B cell (primary cell): ENCODE measurements at regions not wholly inside any gene's neighbourhood (a gene's known extent, or its start where the extent isn't known, plus 50 kb on each side); places are given as distances from the start of the nearest gene placed in this dataset.

Experiments
- ATAC-seq: fragments of 200-7000 bp; cut with Tn5 transposase; one replicate; pipeline ENCODE4 v1.10.0; 2021; ENCODE audit warnings: low read depth, mild to moderate bottlenecking, moderate number of reproducible peaks, moderate library complexity
- CTCF ChIA-PET: fragments of 350-600 bp; sonication (Branson Sonifier 250); formaldehyde crosslinking; loops from one replicate; lab custom pipeline; 2021; ENCODE audit warnings: antibody characterized with exemption, inconsistent platforms; lab: Charles Lee
- POLR2A ChIA-PET: fragments of 350-600 bp; sonication (Branson Sonifier 250); formaldehyde crosslinking; loops from one replicate; lab custom pipeline; 2021; ENCODE audit warnings: antibody characterized with exemption; lab: Charles Lee
- DNase-seq: peaks from one replicate; pipeline ENCODE4 v3.0.0; 2013
- H2AFZ ChIP-seq: 2 replicates; pipeline ENCODE4 v1.6.1; 2012; ENCODE audit warnings: mild to moderate bottlenecking, low read depth, low read length; ENCODE audit not compliant: insufficient read depth, poor library complexity, severe bottlenecking
- H3K27ac ChIP-seq, 2 donors: 1 replicate in 1 of 2; 2 replicates in 1 of 2; pipeline ENCODE4 v1.5.1; 2012 to 2013; ENCODE audit warnings: low read length in 2 of 2, mild to moderate bottlenecking in 2 of 2, moderate library complexity in 1 of 2
- H3K27me3 ChIP-seq, 4 experiments: fragments of 200-600 bp in 1 of 4; sonication (generic) in 1 of 4; replicated peaks in 1 of 4; 1 replicate in 2 of 4; 2 replicates in 2 of 4; pipeline versions ENCODE4 v1.6.1 to v1.7.0; 2013 to 2016; ENCODE audit warnings: low read length in 3 of 4, mild to moderate bottlenecking in 2 of 4, mixed read lengths in 1 of 4, moderate library complexity in 1 of 4; ENCODE audit not compliant: insufficient read depth in 4 of 4, control insufficient read depth in 3 of 4; ENCODE audit errors: control extremely low read depth in 1 of 4
- H3K36me3 ChIP-seq, 2 experiments: replicated peaks in 1 of 2; 1 replicate in 1 of 2; 2 replicates in 1 of 2; pipeline versions ENCODE4 v1.6.1 to v1.7.1; 2013; ENCODE audit warnings: low read length in 1 of 2; ENCODE audit not compliant: insufficient read depth in 2 of 2, control insufficient read depth in 1 of 2; ENCODE audit errors: control extremely low read depth in 1 of 2, extremely low read depth in 1 of 2
- H3K4me1 ChIP-seq, 2 donors: fragments of 200-600 bp in 1 of 2; sonication (generic) in 1 of 2; 1 replicate in 1 of 2; 2 replicates in 1 of 2; pipeline versions ENCODE4 v1.5.1 to v1.6.1; 2013 to 2017; ENCODE audit warnings: low read length in 2 of 2; ENCODE audit not compliant: control insufficient read depth in 2 of 2, insufficient read depth in 2 of 2
- H3K4me2 ChIP-seq: replicated peaks from 2 replicates; pipeline ENCODE3; 2012; ENCODE audit warnings: mild to moderate bottlenecking, low read depth, low read length; ENCODE audit not compliant: poor library complexity, severe bottlenecking
- H3K4me3 ChIP-seq, 5 experiments: fragments of 200-600 bp in 1 of 5; sonication (generic) in 1 of 5; 1 replicate in 3 of 5; 2 replicates in 2 of 5; pipeline versions ENCODE4 v1.5.1 to v1.7.0; 2011 to 2016; ENCODE audit warnings: low read length in 4 of 5, mild to moderate bottlenecking in 4 of 5, low read depth in 2 of 5, control low read depth in 1 of 5, moderate library complexity in 1 of 5; ENCODE audit not compliant: insufficient read depth in 1 of 5; ENCODE audit errors: control extremely low read depth in 1 of 5, extremely low read depth in 1 of 5
- H3K79me2 ChIP-seq: fragments of 200-600 bp; sonication (generic); one replicate; pipeline ENCODE4 v1.6.0; 2016; ENCODE audit warnings: low read length; ENCODE audit not compliant: control insufficient read depth, insufficient read depth
- H3K9ac ChIP-seq: fragments of 200-600 bp; sonication (generic); 2 replicates; pipeline ENCODE4 v1.6.1; 2017; ENCODE audit warnings: mild to moderate bottlenecking, low read length, moderate library complexity
- H3K9me3 ChIP-seq, 3 donors: one replicate each; pipeline versions ENCODE4 v1.6.1 to v1.7.1; 2013; ENCODE audit warnings: low read length in 2 of 3; ENCODE audit not compliant: control insufficient read depth in 2 of 3, insufficient read depth in 1 of 3; ENCODE audit errors: control extremely low read depth in 1 of 3
- H4K20me1 ChIP-seq: 2 replicates; pipeline ENCODE4 v1.6.0; 2012; ENCODE audit warnings: mild to moderate bottlenecking, low read length; ENCODE audit not compliant: insufficient read depth, control insufficient read depth, poor library complexity, severe bottlenecking
- H3K27ac Mint-ChIP-seq: one replicate; pipeline ENCODE4 v1.8.0; 2021; ENCODE audit warnings: mixed read lengths
- H3K27me3 Mint-ChIP-seq: one replicate; pipeline ENCODE4 v1.8.0; 2021; ENCODE audit warnings: mixed read lengths
- H3K4me1 Mint-ChIP-seq: one replicate; pipeline ENCODE4 v1.8.0; 2021; ENCODE audit warnings: mixed read lengths
- H3K4me3 Mint-ChIP-seq: one replicate; pipeline ENCODE4 v1.8.0; 2021; ENCODE audit warnings: mixed read lengths
- H3K9me3 Mint-ChIP-seq: one replicate; pipeline ENCODE4 v1.8.0; 2022; ENCODE audit warnings: mixed read lengths; ENCODE audit not compliant: insufficient read depth
- CTCF ChIP-seq: fragments of 200-600 bp; IDR thresholded peaks from one replicate; pipeline ENCODE4 v1.8.0; 2022; ENCODE audit warnings: antibody characterized with exemption, mild to moderate bottlenecking
- EZH2 ChIP-seq: IDR thresholded peaks from 2 replicates; pipeline ENCODE4 v1.6.1; 2012; ENCODE audit warnings: borderline replicate concordance, low read depth, mild to moderate bottlenecking, moderate library complexity, low read length; ENCODE audit not compliant: insufficient read depth, poor library complexity, severe bottlenecking
- WGBS: methylation state at CpG from one replicate; pipeline ENCODE4 v1.1.5; 2013; ENCODE audit warnings: missing lambda C conversion rate; ENCODE audit not compliant: insufficient coverage; 5-methylcytosine and 5-hydroxymethylcytosine counted together
- intact Hi-C: fragments of 100-400 bp; cut with micrococcal nuclease; formaldehyde crosslinking; loops from one replicate; pipeline ENCODE4 v1.10.0; 2022

DNA sequence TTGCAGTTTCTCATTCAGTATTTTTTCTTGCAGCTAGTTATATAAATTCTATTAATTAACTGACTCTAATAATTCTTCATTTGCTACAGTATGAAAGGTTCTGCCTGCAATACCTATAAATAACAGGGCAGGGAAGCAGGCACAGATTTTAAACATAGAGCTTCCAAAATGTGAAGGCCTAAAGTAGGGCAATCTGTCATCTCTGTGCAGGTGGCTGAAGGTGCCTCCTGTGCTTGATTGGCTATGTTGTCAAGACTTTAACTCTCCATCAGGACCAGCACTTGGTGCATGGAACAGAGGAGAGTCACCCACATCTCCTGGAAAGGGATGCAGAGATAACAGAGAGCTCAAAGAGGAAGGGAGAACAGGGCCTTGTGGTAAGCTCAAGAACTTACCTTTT is 75.2 kb upstream of the TSPAN5 start:
- TF ChIP-seq EZH2 (no peak), CTCF (no peak)
- Mint-ChIP-seq H3K9me3 (no peaks in the 10 kb centered on the region), H3K27me3 (peaks cover 6% of the 10 kb centered on the region), H3K4me1 (no peaks in the 10 kb centered on the region), H3K27ac (no peak overlapping the region), H3K4me3 (no peak overlapping the region)
- Histone ChIP-seq H3K27me3 (no peaks in the 10 kb centered on the region), H3K27ac (no peak overlapping the region), H3K4me3 (no peak overlapping the region), H3K4me1 (no peaks in the 10 kb centered on the region), H3K9me3 (no peaks in the 10 kb centered on the region), H4K20me1 (no peaks in the 10 kb centered on the region), H3K9ac (no peak overlapping the region), H2AFZ (no peak overlapping the region), H3K4me2 (no peak overlapping the region), H3K36me3 (no peaks in the 10 kb centered on the region), H3K79me2 (no peaks in the 10 kb centered on the region)
- intact Hi-C loops: no loop called here
- DNase-seq: no peak
- CTCF ChIA-PET: no interaction called here
- POLR2A ChIA-PET: no interaction called here
- no peak for ATAC-seq

- POLR2A ChIA-PET: interaction anchor here (0.5 kb wide), 1 partner anchor 105 kb away, joined by 3 read pairs; no protein-coding TSS in a partner anchor
- Histone ChIP-seq H3K9ac (no peak overlapping the region), H3K4me3 (no peak overlapping the region), H3K27ac (no peak overlapping the region), H3K79me2 (no peaks in the 10 kb centered on the region), H3K9me3 (peaks cover 0 to 2% (median 0%) of the 10 kb centered on the region in 3 donors), H3K4me2 (no peak overlapping the region), H4K20me1 (no peaks in the 10 kb centered on the region), H3K4me1 (no peaks in the 10 kb centered on the region), H2AFZ (no peak overlapping the region), H3K27me3 (no peaks in the 10 kb centered on the region), H3K36me3 (no peaks in the 10 kb centered on the region)
- H3K9me3 Mint-ChIP-seq: peaks cover 7% of the 10 kb centered on the region
- H3K27ac Mint-ChIP-seq: no peak overlapping the region
- no peak overlapping the region for H3K4me3 Mint-ChIP-seq
- ATAC-seq (no peak), DNase-seq (no peak)
- no peak for TF ChIP-seq EZH2
- no peak for TF ChIP-seq CTCF
- CTCF ChIA-PET: no interaction called here
- no CpG with 5 or more reads among the region's 1 CpG for WGBS
- intact Hi-C loops: no loop called here
- H3K4me1 Mint-ChIP-seq: no peaks in the 10 kb centered on the region
- peaks cover 6% of the 10 kb centered on the region for H3K27me3 Mint-ChIP-seq
These were observed 70.5 kb upstream of the TSPAN5 start for GRCh38 chr4:98728871-98729270.
